ENCODE measurements at regions not wholly inside any gene's neighbourhood (a gene's known extent, or its start where the extent isn't known, plus 50 kb on each side); places are given as distances from the start of the nearest gene placed in this dataset.
"Not testable (repeated sequence)": the region's sequence is repeated elsewhere in the genome, so short reads cannot be mapped to it uniquely, and the experiment has no call there.

- no peak for DNase-seq
These were observed 238.8 kb downstream of the IKZF2 start for GRCh38 chr2:212912445-212913103.

GRCh38 chr2:212911011-212911410 is 240.4 kb downstream of the IKZF2 start:
- no peak for DNase-seq

GRCh38 chr2:212908682-212909435 is 242.6 kb downstream of the IKZF2 start:
- DNase-seq, result no peak

DNA sequence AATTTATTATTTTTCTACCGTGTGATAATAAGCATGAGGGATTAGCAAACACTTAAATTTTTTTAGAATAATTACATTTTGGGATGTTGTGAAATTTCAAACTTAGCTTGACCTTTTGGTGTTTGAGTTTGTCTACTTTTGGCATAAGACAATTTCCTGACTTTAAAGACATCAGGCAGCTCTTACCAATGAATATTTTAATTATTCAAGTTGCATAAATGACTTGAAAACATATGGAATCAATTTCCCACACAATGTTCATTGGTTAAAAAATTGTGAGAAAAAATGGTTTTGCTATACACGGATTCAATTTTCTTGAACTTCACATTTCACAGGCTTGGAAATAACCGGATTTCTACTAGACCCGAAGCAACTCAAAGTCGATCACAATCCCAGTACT is 243.4 kb downstream of the IKZF2 start:
- DNase-seq, result no peak

GRCh38 chr2:212906620-212907019 is 244.8 kb downstream of the IKZF2 start:
- no peak for DNase-seq

- DNase-seq, result no peak
These were observed 245.7 kb downstream of the IKZF2 start for GRCh38 chr2:212905640-212906201.

GRCh38 chr2:212904646-212905045 is 246.8 kb downstream of the IKZF2 start:
- DNase-seq, result no peak

- DNase-seq, result no peak
These were observed 248.0 kb downstream of the IKZF2 start for GRCh38 chr2:212903413-212903812.

DNA sequence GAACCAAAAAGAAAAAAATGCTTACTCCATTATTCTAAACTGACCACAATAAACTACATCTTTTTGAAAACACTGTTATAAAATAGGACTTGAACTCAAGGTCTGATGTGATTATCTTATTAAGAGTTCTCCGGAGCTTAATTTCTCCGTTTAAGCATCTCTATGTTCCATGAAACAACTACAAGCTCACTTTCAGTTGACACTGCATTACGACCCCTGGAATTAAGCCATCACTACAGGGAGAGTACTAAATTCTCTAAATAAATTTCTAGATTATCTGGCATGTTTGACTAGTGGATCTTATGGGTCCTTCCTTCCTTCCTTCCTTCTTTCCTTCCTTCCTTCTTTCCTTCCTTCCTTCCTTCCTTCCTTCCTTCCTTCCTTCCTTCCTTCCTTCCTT is 249.0 kb downstream of the IKZF2 start:
- DNase-seq, result no peak

DNA sequence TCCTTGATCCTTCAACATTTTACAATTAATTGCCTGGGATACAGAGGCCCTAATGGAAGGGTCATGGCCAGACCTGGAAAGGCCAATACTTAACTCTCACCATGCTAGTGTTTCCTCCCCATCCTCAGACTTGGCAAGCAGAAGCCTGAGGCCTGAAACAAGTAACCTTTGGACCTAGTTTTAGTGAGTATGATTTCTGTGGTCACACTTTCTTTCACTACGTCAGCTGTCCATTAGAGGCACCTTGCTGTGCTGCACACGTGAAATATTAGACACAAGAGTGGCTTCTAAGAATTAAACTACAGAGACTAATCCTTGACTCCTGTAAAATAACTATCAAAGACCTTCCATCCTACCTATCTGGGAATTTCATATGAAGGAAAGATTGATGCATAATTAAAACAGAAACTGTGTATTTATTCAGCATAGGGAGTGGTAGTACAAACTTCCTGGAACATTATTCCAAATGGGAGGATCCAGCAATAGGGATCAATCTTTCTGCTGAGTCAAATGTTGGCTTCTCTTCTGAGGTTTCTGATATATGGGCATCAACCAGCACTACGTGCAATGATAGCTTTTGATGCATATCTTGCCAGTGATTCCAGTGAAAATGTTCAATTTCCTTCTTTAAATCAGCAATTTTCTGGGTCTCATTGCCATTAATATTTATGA is 249.7 kb downstream of the IKZF2 start:
- DNase-seq, result no peak

- no peak for DNase-seq
These were observed 250.7 kb downstream of the IKZF2 start for GRCh38 chr2:212900715-212901114.

DNA sequence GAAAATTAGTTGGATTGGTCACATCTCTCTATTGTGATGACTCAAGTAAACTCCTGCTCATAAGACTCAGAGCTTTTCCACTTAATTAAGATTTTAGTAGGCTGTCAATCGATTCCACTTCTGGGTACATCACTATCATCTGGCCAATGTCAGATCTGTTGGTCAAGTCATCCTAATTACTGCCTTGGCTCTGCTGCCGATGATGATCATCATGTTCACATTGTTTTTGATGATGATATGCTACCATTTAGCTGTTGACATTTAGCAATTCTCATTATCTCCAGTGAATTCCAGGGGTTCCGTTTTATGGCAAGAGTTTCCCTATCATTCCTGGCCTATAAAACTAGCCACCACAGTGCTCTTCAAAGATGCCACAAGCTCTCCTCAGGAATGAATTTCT is 253.4 kb downstream of the IKZF2 start:
- no peak for DNase-seq

DNA sequence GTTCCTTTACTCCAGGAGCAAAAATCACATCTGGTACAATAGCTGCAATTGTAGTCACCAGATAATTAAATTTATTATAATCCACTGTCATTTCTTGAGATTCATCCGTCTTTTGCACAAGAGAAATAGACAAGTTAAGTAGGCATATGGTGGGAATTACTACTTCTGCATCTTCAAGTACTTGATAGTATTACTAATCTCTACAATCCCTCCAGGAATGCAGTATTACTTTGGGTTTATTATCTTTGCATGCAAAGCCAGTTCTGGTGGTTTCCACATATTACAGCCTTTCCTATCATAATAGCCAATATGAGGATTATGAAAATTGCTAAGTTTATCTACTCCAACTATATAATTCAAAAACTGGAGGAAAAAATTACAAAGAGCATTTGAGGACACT is 254.1 kb downstream of the IKZF2 start:
- DNase-seq, result no peak

DNA sequence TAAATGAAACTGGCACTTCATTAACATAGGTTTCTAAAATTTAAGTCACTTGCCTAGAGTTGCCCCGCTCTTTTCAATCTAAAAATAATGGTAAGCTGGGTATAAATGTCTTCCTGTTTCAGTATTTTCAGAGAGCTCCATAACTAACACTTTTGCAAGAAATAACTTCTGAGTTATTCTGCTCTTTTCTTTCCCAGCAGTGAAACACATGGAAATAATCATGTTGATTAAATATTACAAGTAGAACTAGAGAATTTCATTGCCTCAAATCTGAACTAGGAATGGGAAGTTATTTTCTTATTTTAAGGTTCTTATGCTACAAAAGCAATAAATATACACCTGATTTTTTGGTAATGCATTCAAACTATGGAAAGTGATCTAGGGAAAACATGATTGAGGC is 257.4 kb downstream of the IKZF2 start:
- no peak for DNase-seq

- DNase-seq, result no peak
These were observed 258.2 kb downstream of the IKZF2 start for GRCh38 chr2:212893216-212893615.

DNA sequence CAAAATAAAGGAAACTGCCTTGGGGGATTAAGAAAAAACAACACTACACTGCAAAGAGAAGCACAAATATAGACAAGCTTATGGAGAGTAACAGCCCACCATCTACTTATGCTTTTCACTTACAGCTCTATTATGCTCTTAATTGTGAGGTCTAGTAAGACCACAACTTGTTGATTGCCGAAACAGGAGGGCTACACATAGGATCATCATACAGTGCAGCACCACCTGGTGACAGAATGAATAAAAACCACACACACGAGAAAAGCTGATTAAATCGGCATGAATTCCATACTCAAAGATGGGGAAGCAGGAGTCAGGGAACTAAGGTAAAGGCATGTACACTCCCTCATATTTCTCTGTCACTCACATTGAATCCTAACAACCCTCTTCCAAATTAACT is 259.2 kb downstream of the IKZF2 start:
- DNase-seq, result no peak

GRCh38 chr2:212891580-212891979 is 259.8 kb downstream of the IKZF2 start:
- no peak for DNase-seq

- no peak for DNase-seq
These were observed 268.8 kb downstream of the IKZF2 start for GRCh38 chr2:212882626-212883025.

DNA sequence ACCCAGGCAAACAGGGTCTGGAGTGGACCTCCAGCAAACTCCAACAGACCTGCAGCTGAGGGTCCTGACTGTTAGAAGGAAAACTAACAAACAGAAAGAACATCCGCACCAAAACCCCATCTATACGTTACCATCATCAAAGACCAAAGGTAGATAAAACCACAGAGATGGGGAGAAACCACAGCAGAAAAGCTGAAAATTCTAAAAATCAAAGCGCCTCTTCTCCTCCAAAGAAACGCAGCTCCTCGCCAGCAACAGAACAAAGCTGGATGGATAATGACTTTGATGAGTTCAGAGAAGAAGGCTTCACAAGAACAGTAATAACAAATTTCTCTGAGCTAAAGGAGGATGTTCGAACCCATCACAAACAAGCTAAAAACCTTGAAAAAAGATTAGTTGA is 274.9 kb downstream of the IKZF2 start:
- DNase-seq, result not testable (repeated sequence)

- not testable (repeated sequence) for DNase-seq
These were observed 275.5 kb downstream of the IKZF2 start for GRCh38 chr2:212875950-212876349.

- no peak for DNase-seq
These were observed 278.2 kb downstream of the IKZF2 start for GRCh38 chr2:212873256-212873655.

- DNase-seq, result no peak
These were observed 279.8 kb downstream of the IKZF2 start for GRCh38 chr2:212871597-212871996.

- DNase-seq, result no peak
These were observed 287.2 kb downstream of the IKZF2 start for GRCh38 chr2:212864186-212864585.

DNA sequence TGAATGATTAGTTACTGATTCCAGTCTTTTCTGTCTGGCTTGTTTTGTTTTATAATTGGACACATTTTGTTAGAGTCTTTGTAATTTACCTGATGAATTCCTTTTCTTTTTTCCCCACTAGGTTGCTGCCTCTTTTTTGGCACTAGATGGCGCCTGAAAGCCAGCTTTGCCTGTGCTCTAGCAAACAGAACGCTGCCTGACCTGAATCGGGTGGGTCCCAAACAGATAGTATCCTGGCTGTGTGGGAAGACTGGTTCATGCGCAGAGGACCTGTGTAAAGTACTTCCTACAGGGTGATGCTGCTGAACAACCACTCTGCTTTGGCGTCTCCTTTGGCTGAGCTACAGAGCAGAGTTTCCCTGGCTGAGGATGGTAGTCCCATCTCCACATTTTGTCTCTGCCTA is 288.2 kb downstream of the IKZF2 start:
- no peak for DNase-seq
